H1 (cell line): ENCODE measurements at regions not wholly inside any gene's neighbourhood (a gene's known extent, or its start where the extent isn't known, plus 50 kb on each side); places are given as distances from the start of the nearest gene placed in this dataset.
A peak's percentile ranks its signal among the peaks of the same experiment; 100 is the strongest.

Experiments
- CTCF ChIA-PET: fragments of 300-600 bp; sonication (Branson Sonifier 250); formaldehyde crosslinking; loops from one replicate; lab custom pipeline; 2021; ENCODE audit not compliant: partially characterized antibody; lab: Charles Lee
- POLR2A ChIA-PET: fragments of 300-600 bp; sonication (Branson Sonifier 250); formaldehyde crosslinking; loops from one replicate; lab custom pipeline; 2021; ENCODE audit warnings: inconsistent platforms; ENCODE audit not compliant: partially characterized antibody; lab: Charles Lee
- DNase-seq, 2 experiments: peaks; one replicate each; pipeline versions ENCODE4 v3.0.0 to v3.0.0-alpha.2; 2010 to 2022; ENCODE audit warnings: low spot score in 2 of 2, low read depth in 1 of 2, mixed read lengths in 1 of 2
- FAIRE-seq: peaks from 2 replicates; lab custom pipeline; 2011; peaks lifted over from hg19 to GRCh38; lab: Jason Lieb, UNC
- H2AFZ ChIP-seq: 2 replicates; pipeline ENCODE4 v1.8.1; 2012; ENCODE audit warnings: low read length, inconsistent platforms
- H2AK5ac ChIP-seq: 2 replicates; pipeline ENCODE4 v1.6.1; 2013; ENCODE audit warnings: low read depth, low read length
- H2BK120ac ChIP-seq: replicated peaks from 2 replicates; pipeline ENCODE3; 2013; ENCODE audit warnings: low read depth, low read length, inconsistent platforms
- H2BK12ac ChIP-seq: 2 replicates; pipeline ENCODE4 v1.6.1; 2013; ENCODE audit warnings: low read depth, low read length
- H2BK15ac ChIP-seq: 2 replicates; pipeline ENCODE4 v1.6.1; 2013; ENCODE audit warnings: low read length
- H2BK20ac ChIP-seq: 2 replicates; pipeline ENCODE4 v1.6.1; 2013; ENCODE audit warnings: low read length
- H2BK5ac ChIP-seq: 2 replicates; pipeline ENCODE4 v1.6.1; 2013; ENCODE audit warnings: low read depth, low read length
- H3K14ac ChIP-seq: 2 replicates; pipeline ENCODE4 v1.6.1; 2013; ENCODE audit warnings: inconsistent platforms; ENCODE audit not compliant: insufficient read length
- H3K18ac ChIP-seq: 2 replicates; pipeline ENCODE4 v1.6.1; 2013; ENCODE audit warnings: low read length; ENCODE audit errors: extremely low read depth
- H3K23ac ChIP-seq: 2 replicates; pipeline ENCODE4 v1.6.1; 2013; ENCODE audit warnings: inconsistent platforms; ENCODE audit not compliant: insufficient read length
- H3K23me2 ChIP-seq: 2 replicates; pipeline ENCODE4 v1.6.1; 2013; ENCODE audit warnings: low read depth, low read length
- H3K27ac ChIP-seq: 2 replicates; pipeline ENCODE4 v1.6.1; 2011; ENCODE audit warnings: low read depth, low read length, inconsistent platforms
- H3K27me3 ChIP-seq, 4 experiments: replicated peaks in 1 of 4; 1 replicate in 1 of 4; 2 replicates in 3 of 4; pipeline versions ENCODE4 v1.6.1 to v1.8.1; 2011 to 2013; ENCODE audit warnings: low read length in 3 of 4, mild to moderate bottlenecking in 3 of 4, inconsistent platforms in 2 of 4, mixed read lengths in 2 of 4, moderate library complexity in 1 of 4; ENCODE audit not compliant: control insufficient read depth in 3 of 4, insufficient read depth in 3 of 4; ENCODE audit errors: extremely low read depth in 1 of 4
- H3K36me3 ChIP-seq, 4 experiments: 2 replicates each; pipeline versions ENCODE4 v1.6.1 to v1.8.1; 2011 to 2013; ENCODE audit warnings: mild to moderate bottlenecking in 4 of 4, low read length in 3 of 4, moderate library complexity in 2 of 4, control low read depth in 1 of 4, inconsistent platforms in 1 of 4; ENCODE audit not compliant: insufficient read depth in 4 of 4, control insufficient read depth in 2 of 4
- H3K4ac ChIP-seq: replicated peaks from 2 replicates; pipeline ENCODE3; 2013; ENCODE audit warnings: low read length, low read depth, mixed read lengths, inconsistent platforms; ENCODE audit not compliant: insufficient read length
- H3K4me1 ChIP-seq, 4 experiments: replicated peaks in 1 of 4; 1 replicate in 1 of 4; 2 replicates in 3 of 4; pipeline versions ENCODE4 v1.6.1 to v1.8.1; 2011 to 2013; ENCODE audit warnings: low read length in 3 of 4, inconsistent platforms in 2 of 4, mixed read lengths in 1 of 4; ENCODE audit not compliant: insufficient read depth in 4 of 4, control insufficient read depth in 3 of 4
- H3K4me2 ChIP-seq, 2 experiments: 2 replicates each; pipeline versions ENCODE4 v1.6.1 to v1.8.1; 2011 to 2013; ENCODE audit warnings: low read depth in 2 of 2, low read length in 2 of 2, control low read depth in 1 of 2, inconsistent platforms in 1 of 2, mild to moderate bottlenecking in 1 of 2; ENCODE audit not compliant: insufficient read depth in 1 of 2
- H3K4me3 ChIP-seq, 4 experiments: fragments of 200-600, 300-600 bp in 1 of 4; sonication (generic), shearing (Covaris generic), sonication (Bioruptor Twin) in 1 of 4; 2 replicates each; pipeline versions ENCODE4 v1.5.1 to v1.8.1; 2011 to 2016; ENCODE audit warnings: low read length in 4 of 4, low read depth in 3 of 4, control low read depth in 2 of 4, inconsistent platforms in 2 of 4, mild to moderate bottlenecking in 2 of 4, mixed read lengths in 1 of 4, moderate library complexity in 1 of 4; ENCODE audit not compliant: insufficient read depth in 2 of 4; ENCODE audit errors: extremely low read depth in 1 of 4
- H3K56ac ChIP-seq: replicated peaks from 2 replicates; pipeline ENCODE3; 2013; ENCODE audit warnings: low read depth, mild to moderate bottlenecking, mixed read lengths, low read length, inconsistent platforms; ENCODE audit not compliant: insufficient read length
- H3K79me1 ChIP-seq: 2 replicates; pipeline ENCODE4 v1.6.1; 2013; ENCODE audit warnings: low read depth, low read length, control low read depth
- H3K79me2 ChIP-seq, 2 experiments: 2 replicates each; pipeline versions ENCODE4 v1.6.1 to v1.8.1; 2012 to 2013; ENCODE audit warnings: low read length in 2 of 2, mild to moderate bottlenecking in 2 of 2, inconsistent platforms in 1 of 2; ENCODE audit not compliant: insufficient read depth in 2 of 2, control insufficient read depth in 1 of 2
- H3K9ac ChIP-seq, 4 experiments: replicated peaks in 1 of 4; 1 replicate in 1 of 4; 2 replicates in 3 of 4; pipeline versions ENCODE4 v1.6.1 to v1.8.1; 2011 to 2013; ENCODE audit warnings: low read depth in 3 of 4, low read length in 3 of 4, control low read depth in 2 of 4, mild to moderate bottlenecking in 2 of 4, moderate library complexity in 2 of 4, inconsistent platforms in 1 of 4; ENCODE audit errors: extremely low read depth in 1 of 4
- H3K9me3 ChIP-seq, 2 experiments: 2 replicates each; pipeline versions ENCODE4 v1.6.1 to v1.8.1; 2012 to 2013; ENCODE audit warnings: mild to moderate bottlenecking in 2 of 2, moderate library complexity in 2 of 2, control low read depth in 1 of 2, inconsistent platforms in 1 of 2, low read depth in 1 of 2, low read length in 1 of 2, mixed read lengths in 1 of 2; ENCODE audit not compliant: insufficient read depth in 2 of 2
- H4K20me1 ChIP-seq, 2 experiments: replicated peaks in 1 of 2; 2 replicates each; pipeline versions ENCODE3 to v1.8.1; 2011 to 2013; ENCODE audit warnings: inconsistent platforms in 2 of 2, low read length in 2 of 2, mild to moderate bottlenecking in 1 of 2; ENCODE audit not compliant: insufficient read depth in 2 of 2, control insufficient read depth in 1 of 2
- H4K5ac ChIP-seq: 2 replicates; pipeline ENCODE4 v1.6.1; 2013; ENCODE audit warnings: low read length, low read depth, mixed read lengths, inconsistent platforms; ENCODE audit not compliant: insufficient read length
- H4K8ac ChIP-seq: 2 replicates; pipeline ENCODE4 v1.8.0; 2013; ENCODE audit warnings: mild to moderate bottlenecking, moderate library complexity, low read length, inconsistent platforms; ENCODE audit not compliant: insufficient read depth; ENCODE audit errors: extremely low read depth
- H4K91ac ChIP-seq: replicated peaks from 2 replicates; pipeline ENCODE3; 2013; ENCODE audit warnings: low read length, mixed read lengths, inconsistent platforms; ENCODE audit not compliant: insufficient read length
- CBX5 ChIP-seq: fragments of 300-800, 300-1000 bp; sonication (generic); IDR thresholded peaks from 2 replicates; pipeline ENCODE4 v1.7.1; 2016; ENCODE audit warnings: antibody characterized with exemption, low read length, low read depth
- HDAC2 ChIP-seq, 2 experiments: fragments of 300-600 bp in 1 of 2; sonication (generic) in 1 of 2; IDR thresholded peaks; 2 replicates each; pipeline ENCODE4 v1.6.1; 2011 to 2012; ENCODE audit warnings: low read depth in 2 of 2, low read length in 2 of 2, mild to moderate bottlenecking in 2 of 2, moderate library complexity in 2 of 2, borderline replicate concordance in 1 of 2, inconsistent platforms in 1 of 2
- JUND ChIP-seq: IDR thresholded peaks from 2 replicates; pipeline ENCODE4 v1.6.1; 2011; ENCODE audit warnings: mild to moderate bottlenecking, improper control_type of control experiment, low read length
- SIRT6 ChIP-seq: IDR thresholded peaks from one replicate; pipeline ENCODE4 v1.7.1; 2012; ENCODE audit warnings: low read length, inconsistent platforms
- WGBS, 2 experiments: shearing (Covaris generic) in 1 of 2; methylation state at CpG; one replicate each; pipeline versions ENCODE4 v1.1.6 to v1.1.7; 2013 to 2015; ENCODE audit warnings: low lambda C conversion rate in 2 of 2, mixed read lengths in 2 of 2, inconsistent platforms in 1 of 2, low coverage in 1 of 2, missing lambda C conversion rate in 1 of 2; ENCODE audit not compliant: insufficient replicate concordance in 2 of 2, insufficient coverage in 1 of 2, insufficient read length in 1 of 2; ENCODE audit errors: extremely low coverage in 1 of 2, missing lambda C conversion rate in 1 of 2; 5-methylcytosine and 5-hydroxymethylcytosine counted together
- TF ChIP-seq, protein P1 (sequence below): IDR thresholded peaks from 2 replicates; pipeline ENCODE4 v1.6.1; 2012; ENCODE audit warnings: low read length, inconsistent platforms

GRCh38 chr12:92612611-92613010 lies 90.2 kb upstream of the PLEKHG7 start:
- H2BK5ac ChIP-seq: no peak overlapping the region
- no peak overlapping the region for H3K4me2 ChIP-seq
- no peaks in the 10 kb centered on the region for H3K27me3 ChIP-seq
- WGBS, 2 experiments: 91% methylated on average over 2 of the region's 2 CpGs; no CpG with 5 or more reads in 1 of the 2 experiments
- no peak overlapping the region for H3K14ac ChIP-seq
- no peak for DNase-seq
- H2BK120ac ChIP-seq: no peak overlapping the region
- no peak overlapping the region for H3K27ac ChIP-seq
- no peaks in the 10 kb centered on the region for H3K23me2 ChIP-seq
- no peaks in the 10 kb centered on the region for H3K79me2 ChIP-seq
- no peak overlapping the region for H4K8ac ChIP-seq
- no peaks in the 10 kb centered on the region for H3K79me1 ChIP-seq
- no peaks in the 10 kb centered on the region for H3K36me3 ChIP-seq
- H3K9me3 ChIP-seq: no peaks in the 10 kb centered on the region
- no peak overlapping the region for H2AK5ac ChIP-seq
- H3K9ac ChIP-seq: no peak overlapping the region
- H3K56ac ChIP-seq: no peak overlapping the region
- no peak for FAIRE-seq
- no peak overlapping the region for H2BK20ac ChIP-seq
- no peak overlapping the region for H4K5ac ChIP-seq
- H4K91ac ChIP-seq: no peak overlapping the region
- no peak overlapping the region for H3K4ac ChIP-seq
- TF ChIP-seq, protein P1, sequence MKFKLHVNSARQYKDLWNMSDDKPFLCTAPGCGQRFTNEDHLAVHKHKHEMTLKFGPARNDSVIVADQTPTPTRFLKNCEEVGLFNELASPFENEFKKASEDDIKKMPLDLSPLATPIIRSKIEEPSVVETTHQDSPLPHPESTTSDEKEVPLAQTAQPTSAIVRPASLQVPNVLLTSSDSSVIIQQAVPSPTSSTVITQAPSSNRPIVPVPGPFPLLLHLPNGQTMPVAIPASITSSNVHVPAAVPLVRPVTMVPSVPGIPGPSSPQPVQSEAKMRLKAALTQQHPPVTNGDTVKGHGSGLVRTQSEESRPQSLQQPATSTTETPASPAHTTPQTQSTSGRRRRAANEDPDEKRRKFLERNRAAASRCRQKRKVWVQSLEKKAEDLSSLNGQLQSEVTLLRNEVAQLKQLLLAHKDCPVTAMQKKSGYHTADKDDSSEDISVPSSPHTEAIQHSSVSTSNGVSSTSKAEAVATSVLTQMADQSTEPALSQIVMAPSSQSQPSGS: no peak
- TF ChIP-seq SIRT6 (no peak), JUND (no peak), CBX5 (no peak), HDAC2 (IDR thresholded peaks at IDR 0.05; ENCODE audit: borderline replicate concordance in 1 of 2, low read depth in 2 of 2, low read length in 2 of 2) (no peak)
- H4K20me1 ChIP-seq: no peaks in the 10 kb centered on the region
- H3K4me3 ChIP-seq: no peak overlapping the region
- H2AFZ ChIP-seq: no peak overlapping the region
- H3K18ac ChIP-seq: no peak overlapping the region
- H3K23ac ChIP-seq: no peak overlapping the region
- ChIA-PET CTCF (interaction anchor here (0.9 to 1.2 kb wide), 3 partner anchors 20 to 166 kb away, joined by 3 to 4 read pairs (median 3); no protein-coding TSS in a partner anchor), POLR2A (no interaction called here)
- H2BK12ac ChIP-seq: peak overlapping the region; percentile 4; the same call in 1 of the 2 replicates
- peaks cover 2 to 15% (median 4%) of the 10 kb centered on the region in 4 experiments; a peak in 3 of 7 replicates for H3K4me1 ChIP-seq
- no peak overlapping the region for H2BK15ac ChIP-seq
